ENCODE measurements at regions not wholly inside any gene's neighbourhood (a gene's known extent, or its start where the extent isn't known, plus 50 kb on each side); places are given as distances from the start of the nearest gene placed in this dataset.
"Not testable (repeated sequence)": the region's sequence is repeated elsewhere in the genome, so short reads cannot be mapped to it uniquely, and the experiment has no call there.

DNA sequence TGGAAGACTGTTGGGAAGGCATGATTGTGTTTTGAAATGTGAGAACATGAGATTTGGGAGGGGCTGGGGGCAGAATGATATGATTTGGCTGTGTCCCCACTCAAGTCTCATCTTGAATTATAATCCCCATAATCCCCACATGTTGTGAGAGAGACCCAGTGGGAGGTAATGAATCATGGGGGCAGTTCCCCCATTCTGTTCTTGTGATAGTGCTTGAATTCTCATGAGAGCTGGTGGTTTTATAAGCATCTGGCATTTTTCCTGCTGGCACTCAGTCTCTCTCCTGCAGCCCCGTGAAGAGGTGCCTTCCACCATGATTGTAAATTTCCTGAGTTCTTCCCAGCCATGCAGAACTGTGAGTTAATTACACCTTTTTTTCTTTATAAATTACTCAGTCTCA lies 430.5 kb downstream of the OTOL1 start:
- TF ChIP-seq, protein P1, sequence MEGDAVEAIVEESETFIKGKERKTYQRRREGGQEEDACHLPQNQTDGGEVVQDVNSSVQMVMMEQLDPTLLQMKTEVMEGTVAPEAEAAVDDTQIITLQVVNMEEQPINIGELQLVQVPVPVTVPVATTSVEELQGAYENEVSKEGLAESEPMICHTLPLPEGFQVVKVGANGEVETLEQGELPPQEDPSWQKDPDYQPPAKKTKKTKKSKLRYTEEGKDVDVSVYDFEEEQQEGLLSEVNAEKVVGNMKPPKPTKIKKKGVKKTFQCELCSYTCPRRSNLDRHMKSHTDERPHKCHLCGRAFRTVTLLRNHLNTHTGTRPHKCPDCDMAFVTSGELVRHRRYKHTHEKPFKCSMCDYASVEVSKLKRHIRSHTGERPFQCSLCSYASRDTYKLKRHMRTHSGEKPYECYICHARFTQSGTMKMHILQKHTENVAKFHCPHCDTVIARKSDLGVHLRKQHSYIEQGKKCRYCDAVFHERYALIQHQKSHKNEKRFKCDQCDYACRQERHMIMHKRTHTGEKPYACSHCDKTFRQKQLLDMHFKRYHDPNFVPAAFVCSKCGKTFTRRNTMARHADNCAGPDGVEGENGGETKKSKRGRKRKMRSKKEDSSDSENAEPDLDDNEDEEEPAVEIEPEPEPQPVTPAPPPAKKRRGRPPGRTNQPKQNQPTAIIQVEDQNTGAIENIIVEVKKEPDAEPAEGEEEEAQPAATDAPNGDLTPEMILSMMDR (IDR thresholded peaks at IDR 0.05; ENCODE audit: control insufficient read depth, extremely low read depth, insufficient read depth) = no peak
- DNase-seq (ENCODE audit: low read depth) = no peak
- no peak overlapping the region for H3K4me3 ChIP-seq (ENCODE audit: low read depth, low read length)

DNA sequence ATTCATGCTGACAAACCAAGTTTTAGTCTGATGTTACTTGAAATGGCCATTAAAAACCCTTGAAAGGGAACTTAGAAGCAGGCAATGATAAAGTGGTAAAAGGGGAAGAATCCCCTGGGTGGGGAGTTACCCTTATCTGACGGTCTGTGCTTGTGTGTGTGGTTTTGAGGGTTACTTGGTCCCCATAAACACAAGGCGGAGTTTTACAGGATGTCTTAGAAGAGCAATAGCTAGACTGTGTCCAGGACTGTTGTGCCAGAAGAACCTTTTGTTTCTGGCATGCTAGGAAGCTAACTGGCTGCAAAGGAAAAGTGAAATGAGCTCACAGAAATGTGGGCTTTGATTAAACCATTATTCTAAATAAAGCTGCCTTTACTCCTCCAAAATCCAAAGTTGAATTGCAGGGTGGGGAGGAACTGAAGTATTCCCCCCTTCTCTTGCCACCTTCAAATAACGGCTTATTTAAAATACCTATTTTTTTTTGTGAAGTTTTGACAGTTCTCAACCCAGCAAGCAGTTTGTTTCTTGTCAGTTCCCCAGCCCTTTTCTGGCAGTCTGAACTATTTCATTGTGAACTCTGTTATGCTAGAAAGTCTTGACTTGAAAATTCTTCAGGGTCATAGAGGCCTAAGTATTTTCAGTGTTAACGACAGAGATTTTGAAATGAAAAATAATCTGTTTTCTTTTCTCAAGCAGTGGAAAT lies 443.5 kb downstream of the OTOL1 start:
- no peak for DNase-seq (ENCODE audit: low read depth)
- TF ChIP-seq, protein P1 (IDR thresholded peaks at IDR 0.05; ENCODE audit: control insufficient read depth, extremely low read depth, insufficient read depth) = no peak
- H3K4me3 ChIP-seq (ENCODE audit: low read depth, low read length) = no peak overlapping the region

DNA sequence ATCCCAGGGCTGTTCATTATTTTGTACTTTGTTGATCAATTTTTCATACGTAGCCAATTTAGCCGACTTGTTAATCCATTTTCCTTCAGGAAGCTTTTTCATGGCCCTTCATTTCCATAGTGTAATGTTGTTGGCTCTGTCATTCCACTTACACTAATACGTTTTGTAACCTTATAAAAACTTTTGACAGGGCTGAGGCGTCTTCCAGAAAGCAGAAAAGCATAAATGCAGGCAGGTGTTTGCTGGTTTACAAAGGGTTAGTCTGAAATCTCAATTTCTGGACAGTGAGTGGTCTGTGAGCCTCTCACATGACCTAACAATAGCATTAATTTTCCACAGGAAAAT lies 444.0 kb downstream of the OTOL1 start:
- DNase-seq (ENCODE audit: low read depth) = no peak
- TF ChIP-seq, protein P1 (IDR thresholded peaks at IDR 0.05; ENCODE audit: control insufficient read depth, extremely low read depth, insufficient read depth) = no peak
- no peak overlapping the region for H3K4me3 ChIP-seq (ENCODE audit: low read depth, low read length)

DNA sequence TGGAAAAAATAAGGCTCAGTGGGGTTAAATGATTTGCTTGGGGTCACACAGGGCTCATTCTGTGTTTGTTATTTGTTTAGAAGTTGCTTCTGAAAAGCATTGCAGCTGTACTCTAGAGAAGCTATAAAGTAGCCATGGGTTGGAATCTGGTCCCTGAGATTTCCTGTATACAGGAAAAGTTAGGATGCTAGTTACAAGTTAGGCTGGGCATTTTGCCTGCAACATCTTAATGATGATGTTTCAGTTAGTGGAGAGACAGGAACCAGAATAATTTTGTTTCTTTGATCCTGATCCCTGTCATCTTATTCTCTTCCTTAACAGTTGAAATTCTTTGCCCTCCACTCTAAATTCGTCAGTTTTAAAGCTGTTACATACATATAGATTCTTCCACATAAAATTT lies 445.3 kb downstream of the OTOL1 start:
- no peak for DNase-seq (ENCODE audit: low read depth)
- H3K4me3 ChIP-seq (ENCODE audit: low read depth, low read length) = no peak overlapping the region
- TF ChIP-seq, protein P1 (IDR thresholded peaks at IDR 0.05; ENCODE audit: control insufficient read depth, extremely low read depth, insufficient read depth) = no peak

DNA sequence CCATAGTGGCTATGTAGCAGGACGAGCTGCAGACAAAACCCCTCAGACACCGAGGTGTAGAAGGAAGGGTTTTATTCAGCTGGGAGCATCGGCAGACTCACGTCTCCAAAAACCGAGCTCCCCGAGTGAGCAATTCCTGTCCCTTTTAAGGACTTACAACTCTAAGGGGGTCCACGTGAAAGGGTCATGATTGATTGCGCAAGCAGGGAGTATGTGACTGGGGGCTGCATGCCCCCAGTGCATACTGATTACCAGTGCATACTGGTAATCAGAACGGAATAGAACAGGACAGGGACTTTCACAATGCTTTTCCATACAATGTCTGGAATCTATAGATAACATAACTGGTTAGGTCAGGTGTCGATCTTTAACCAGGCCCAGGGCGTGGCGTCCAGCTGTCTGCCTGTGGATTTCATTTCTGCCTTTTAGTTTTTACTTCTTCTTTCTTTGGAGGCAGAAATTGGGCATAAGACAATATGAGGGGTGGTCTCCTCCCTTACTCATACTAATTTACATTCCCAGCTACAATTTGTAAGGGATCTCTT lies 447.3 kb downstream of the OTOL1 start:
- H3K4me3 ChIP-seq (ENCODE audit: low read depth, low read length); DNase-seq (ENCODE audit: low read depth): not testable (repeated sequence)

DNA sequence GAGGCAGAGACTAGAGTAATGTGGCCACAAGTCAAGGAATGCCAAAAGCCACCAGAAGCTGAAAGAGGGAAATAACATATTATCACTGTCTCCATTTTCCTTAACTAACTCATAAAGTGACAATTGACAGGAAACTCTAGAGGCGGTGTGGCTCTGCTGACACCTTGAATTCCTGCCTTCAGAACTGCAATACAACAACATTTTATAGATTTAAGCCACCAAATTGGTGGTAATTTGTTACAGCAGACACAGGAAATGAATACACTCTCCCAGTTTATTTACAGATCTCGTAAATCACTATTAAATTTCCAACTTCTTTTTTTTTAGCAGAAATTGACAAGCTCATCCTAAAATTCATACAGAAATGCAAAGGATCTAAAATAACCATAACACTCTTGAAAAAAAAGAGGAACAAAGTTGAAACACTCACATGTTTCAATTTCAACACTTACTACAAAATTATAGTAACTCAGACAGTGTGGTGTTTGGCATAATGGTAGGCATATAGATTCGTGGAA lies 449.9 kb downstream of the OTOL1 start:
- no peak for DNase-seq (ENCODE audit: low read depth)
- H3K4me3 ChIP-seq (ENCODE audit: low read depth, low read length) = no peak overlapping the region
- TF ChIP-seq, protein P1 (IDR thresholded peaks at IDR 0.05; ENCODE audit: control insufficient read depth, extremely low read depth, insufficient read depth) = no peak

DNA sequence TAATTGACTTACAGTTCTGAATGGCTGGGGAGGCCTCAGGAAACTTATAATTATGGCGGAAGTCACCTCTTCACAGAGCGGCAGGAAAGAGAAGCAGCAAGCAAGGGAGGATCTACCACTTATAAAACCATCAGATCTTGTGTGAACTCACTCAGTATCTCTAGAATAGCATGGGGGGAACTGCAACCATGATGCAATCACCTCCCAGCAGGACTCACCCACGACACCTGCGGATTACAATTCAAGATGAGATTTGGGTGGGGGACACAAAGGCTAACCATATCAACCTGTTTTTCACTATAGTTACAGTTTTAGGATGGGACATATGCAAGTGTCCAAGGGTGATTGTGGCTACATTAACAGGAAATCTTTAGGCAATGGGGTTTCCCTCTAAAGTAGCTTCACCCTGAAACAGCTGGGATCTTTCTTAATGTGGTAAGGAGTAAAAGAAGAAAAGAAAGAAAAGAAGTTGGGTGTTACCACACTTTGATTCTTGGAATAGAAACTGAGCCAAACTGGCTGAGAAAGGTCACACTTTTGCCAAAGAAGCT lies 453.8 kb downstream of the OTOL1 start:
- TF ChIP-seq, protein P1 (IDR thresholded peaks at IDR 0.05; ENCODE audit: control insufficient read depth, extremely low read depth, insufficient read depth) = no peak
- no peak for DNase-seq (ENCODE audit: low read depth)
- H3K4me3 ChIP-seq (ENCODE audit: low read depth, low read length) = no peak overlapping the region

All from LNCaP clone FGC (cell line).